ENCODE measurements at regions not wholly inside any gene's neighbourhood (a gene's known extent, or its start where the extent isn't known, plus 50 kb on each side); places are given as distances from the start of the nearest gene placed in this dataset.
A peak's percentile ranks its signal among the peaks of the same experiment; 100 is the strongest.

DNA sequence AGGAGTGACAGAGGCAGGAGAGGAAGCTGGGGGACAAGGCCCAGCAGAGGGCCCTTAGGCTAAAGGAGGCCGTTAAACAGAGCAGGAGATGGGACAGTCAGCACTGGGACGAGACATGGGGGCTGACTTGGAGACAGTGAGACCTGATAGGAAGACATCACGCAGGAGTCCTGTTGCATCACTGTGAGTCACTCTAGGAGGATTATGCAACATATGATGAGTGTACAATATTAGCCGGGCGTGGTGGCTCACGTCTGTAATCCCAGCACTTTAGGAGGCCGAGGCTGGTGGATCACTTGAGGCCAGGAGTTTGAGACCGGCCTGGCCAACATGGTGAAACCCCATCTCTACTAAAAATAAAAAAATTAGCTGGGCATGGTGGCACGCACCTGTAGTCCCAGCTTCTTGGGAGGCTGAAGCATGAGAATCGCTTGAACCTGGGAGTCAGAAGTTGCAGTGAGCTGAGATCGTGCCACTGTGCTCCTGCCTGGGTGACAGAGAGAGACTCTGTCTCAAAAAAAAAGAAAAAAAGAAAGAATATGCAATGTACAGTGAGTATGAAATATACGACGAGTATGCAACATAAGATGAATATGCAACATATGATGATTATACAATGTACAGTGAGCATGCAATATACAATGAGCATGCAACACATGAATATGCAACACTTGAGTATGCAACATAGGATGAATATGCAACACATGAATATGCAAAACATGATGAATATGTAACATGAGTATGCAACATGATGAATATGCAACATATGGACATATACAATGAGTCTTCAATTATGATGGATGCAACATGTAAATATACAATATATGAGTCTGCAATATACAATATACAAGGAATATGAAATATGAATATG, 83.3 kb upstream of the ID2 start (continued):
- TF ChIP-seq, protein P1, sequence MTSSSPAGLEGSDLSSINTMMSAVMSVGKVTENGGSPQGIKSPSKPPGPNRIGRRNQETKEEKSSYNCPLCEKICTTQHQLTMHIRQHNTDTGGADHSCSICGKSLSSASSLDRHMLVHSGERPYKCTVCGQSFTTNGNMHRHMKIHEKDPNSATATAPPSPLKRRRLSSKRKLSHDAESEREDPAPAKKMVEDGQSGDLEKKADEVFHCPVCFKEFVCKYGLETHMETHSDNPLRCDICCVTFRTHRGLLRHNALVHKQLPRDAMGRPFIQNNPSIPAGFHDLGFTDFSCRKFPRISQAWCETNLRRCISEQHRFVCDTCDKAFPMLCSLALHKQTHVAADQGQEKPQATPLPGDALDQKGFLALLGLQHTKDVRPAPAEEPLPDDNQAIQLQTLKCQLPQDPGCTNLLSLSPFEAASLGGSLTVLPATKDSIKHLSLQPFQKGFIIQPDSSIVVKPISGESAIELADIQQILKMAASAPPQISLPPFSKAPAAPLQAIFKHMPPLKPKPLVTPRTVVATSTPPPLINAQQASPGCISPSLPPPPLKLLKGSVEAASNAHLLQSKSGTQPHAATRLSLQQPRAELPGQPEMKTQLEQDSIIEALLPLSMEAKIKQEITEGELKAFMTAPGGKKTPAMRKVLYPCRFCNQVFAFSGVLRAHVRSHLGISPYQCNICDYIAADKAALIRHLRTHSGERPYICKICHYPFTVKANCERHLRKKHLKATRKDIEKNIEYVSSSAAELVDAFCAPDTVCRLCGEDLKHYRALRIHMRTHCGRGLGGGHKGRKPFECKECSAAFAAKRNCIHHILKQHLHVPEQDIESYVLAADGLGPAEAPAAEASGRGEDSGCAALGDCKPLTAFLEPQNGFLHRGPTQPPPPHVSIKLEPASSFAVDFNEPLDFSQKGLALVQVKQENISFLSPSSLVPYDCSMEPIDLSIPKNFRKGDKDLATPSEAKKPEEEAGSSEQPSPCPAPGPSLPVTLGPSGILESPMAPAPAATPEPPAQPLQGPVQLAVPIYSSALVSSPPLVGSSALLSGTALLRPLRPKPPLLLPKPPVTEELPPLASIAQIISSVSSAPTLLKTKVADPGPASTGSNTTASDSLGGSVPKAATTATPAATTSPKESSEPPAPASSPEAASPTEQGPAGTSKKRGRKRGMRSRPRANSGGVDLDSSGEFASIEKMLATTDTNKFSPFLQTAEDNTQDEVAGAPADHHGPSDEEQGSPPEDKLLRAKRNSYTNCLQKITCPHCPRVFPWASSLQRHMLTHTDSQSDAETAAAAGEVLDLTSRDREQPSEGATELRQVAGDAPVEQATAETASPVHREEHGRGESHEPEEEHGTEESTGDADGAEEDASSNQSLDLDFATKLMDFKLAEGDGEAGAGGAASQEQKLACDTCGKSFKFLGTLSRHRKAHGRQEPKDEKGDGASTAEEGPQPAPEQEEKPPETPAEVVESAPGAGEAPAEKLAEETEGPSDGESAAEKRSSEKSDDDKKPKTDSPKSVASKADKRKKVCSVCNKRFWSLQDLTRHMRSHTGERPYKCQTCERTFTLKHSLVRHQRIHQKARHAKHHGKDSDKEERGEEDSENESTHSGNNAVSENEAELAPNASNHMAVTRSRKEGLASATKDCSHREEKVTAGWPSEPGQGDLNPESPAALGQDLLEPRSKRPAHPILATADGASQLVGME (CRISPR knock-in tag; IDR thresholded peaks at IDR 0.05): 0 out of 2 replicates have a peak, but pooled peaks have one; percentile 24
- TF ChIP-seq EP400 (IDR thresholded peaks at IDR 0.05) (peak; percentile 62), TAL1 (IDR thresholded peaks at IDR 0.05) (peak; percentile 13; the same call in 1 of the 2 replicates), BRF1 (IDR thresholded peaks at IDR 0.05; ENCODE audit: borderline replicate concordance, extremely low read depth, insufficient read length) (no peak), TBL1XR1 (IDR thresholded peaks at IDR 0.05; ENCODE audit: low read length in 2 of 2) (peak in 1 of 2 experiments; percentile 92; a peak in 2 of 4 replicates), RAD21 (CRISPR knock-in tag; conservative IDR thresholded peaks at IDR 0.05 in 1 of 2, IDR thresholded peaks at IDR 0.05 in 1 of 2) (peak; percentile 35 to 39), KAT8 (IDR thresholded peaks at IDR 0.05; ENCODE audit: low read depth) (no peak), NR3C1 (CRISPR knock-in tag; IDR thresholded peaks at IDR 0.05) (no peak), POLR2AphosphoS5 (IDR thresholded peaks at IDR 0.05; ENCODE audit: control insufficient read depth, insufficient read depth, low read depth, low read length) (no peak), SREBF2 (CRISPR knock-in tag; IDR thresholded peaks at IDR 0.05) (no peak), SETDB1 (IDR thresholded peaks at IDR 0.05; ENCODE audit: low read length) (peak; percentile 57), ZNF57 (CRISPR knock-in tag; IDR thresholded peaks at IDR 0.05) (no peak)
- TF ChIP-seq, protein P2, sequence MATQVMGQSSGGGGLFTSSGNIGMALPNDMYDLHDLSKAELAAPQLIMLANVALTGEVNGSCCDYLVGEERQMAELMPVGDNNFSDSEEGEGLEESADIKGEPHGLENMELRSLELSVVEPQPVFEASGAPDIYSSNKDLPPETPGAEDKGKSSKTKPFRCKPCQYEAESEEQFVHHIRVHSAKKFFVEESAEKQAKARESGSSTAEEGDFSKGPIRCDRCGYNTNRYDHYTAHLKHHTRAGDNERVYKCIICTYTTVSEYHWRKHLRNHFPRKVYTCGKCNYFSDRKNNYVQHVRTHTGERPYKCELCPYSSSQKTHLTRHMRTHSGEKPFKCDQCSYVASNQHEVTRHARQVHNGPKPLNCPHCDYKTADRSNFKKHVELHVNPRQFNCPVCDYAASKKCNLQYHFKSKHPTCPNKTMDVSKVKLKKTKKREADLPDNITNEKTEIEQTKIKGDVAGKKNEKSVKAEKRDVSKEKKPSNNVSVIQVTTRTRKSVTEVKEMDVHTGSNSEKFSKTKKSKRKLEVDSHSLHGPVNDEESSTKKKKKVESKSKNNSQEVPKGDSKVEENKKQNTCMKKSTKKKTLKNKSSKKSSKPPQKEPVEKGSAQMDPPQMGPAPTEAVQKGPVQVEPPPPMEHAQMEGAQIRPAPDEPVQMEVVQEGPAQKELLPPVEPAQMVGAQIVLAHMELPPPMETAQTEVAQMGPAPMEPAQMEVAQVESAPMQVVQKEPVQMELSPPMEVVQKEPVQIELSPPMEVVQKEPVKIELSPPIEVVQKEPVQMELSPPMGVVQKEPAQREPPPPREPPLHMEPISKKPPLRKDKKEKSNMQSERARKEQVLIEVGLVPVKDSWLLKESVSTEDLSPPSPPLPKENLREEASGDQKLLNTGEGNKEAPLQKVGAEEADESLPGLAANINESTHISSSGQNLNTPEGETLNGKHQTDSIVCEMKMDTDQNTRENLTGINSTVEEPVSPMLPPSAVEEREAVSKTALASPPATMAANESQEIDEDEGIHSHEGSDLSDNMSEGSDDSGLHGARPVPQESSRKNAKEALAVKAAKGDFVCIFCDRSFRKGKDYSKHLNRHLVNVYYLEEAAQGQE (IDR thresholded peaks at IDR 0.05; ENCODE audit: borderline replicate concordance): peak; percentile 26; the same call in 1 of the 2 replicates
- TF ChIP-seq, protein P2 (CRISPR knock-in tag; IDR thresholded peaks at IDR 0.05; ENCODE audit: low read depth): no peak

All from K562 (cell line).